H9 (cell line): ENCODE measurements at regions not wholly inside any gene's neighbourhood (a gene's known extent, or its start where the extent isn't known, plus 50 kb on each side); places are given as distances from the start of the nearest gene placed in this dataset.

Experiments used
- DNase-seq: peaks from one replicate; pipeline ENCODE4 v3.0.0-alpha.2; 2017
- H2AFZ ChIP-seq: one replicate; pipeline ENCODE4 v1.6.1; 2013; ENCODE audit warnings: mild to moderate bottlenecking, low read length, control low read depth, moderate library complexity
- H2AK5ac ChIP-seq: 2 replicates; pipeline ENCODE4 v1.6.1; 2013; ENCODE audit warnings: low read length, control low read depth, mixed read lengths; ENCODE audit not compliant: insufficient read length
- H2BK120ac ChIP-seq: one replicate; pipeline ENCODE4 v1.6.1; 2013; ENCODE audit warnings: low read depth, mild to moderate bottlenecking, low read length, control low read depth, inconsistent platforms; ENCODE audit not compliant: poor library complexity, severe bottlenecking
- H2BK12ac ChIP-seq: 2 replicates; pipeline ENCODE4 v1.6.1; 2013; ENCODE audit warnings: low read length, control low read depth, mixed read lengths, low read depth; ENCODE audit not compliant: insufficient read length
- H2BK15ac ChIP-seq: 2 replicates; pipeline ENCODE4 v1.6.1; 2013; ENCODE audit warnings: low read depth, low read length, control low read depth
- H2BK20ac ChIP-seq: one replicate; pipeline ENCODE4 v1.6.1; 2013; ENCODE audit warnings: low read depth, mild to moderate bottlenecking, low read length, control low read depth, inconsistent platforms; ENCODE audit not compliant: poor library complexity, severe bottlenecking
- H2BK5ac ChIP-seq: 2 replicates; pipeline ENCODE4 v1.6.1; 2013; ENCODE audit warnings: low read length, control low read depth, mixed read lengths; ENCODE audit not compliant: insufficient read length
- H3K14ac ChIP-seq: 2 replicates; pipeline ENCODE4 v1.6.1; 2013; ENCODE audit warnings: low read length, control low read depth; ENCODE audit not compliant: insufficient read depth
- H3K18ac ChIP-seq: 2 replicates; pipeline ENCODE4 v1.6.1; 2013; ENCODE audit warnings: low read depth, mild to moderate bottlenecking, mixed read lengths, low read length, control low read depth; ENCODE audit not compliant: insufficient read length
- H3K23ac ChIP-seq: 2 replicates; pipeline ENCODE4 v1.6.1; 2013; ENCODE audit warnings: low read length, control low read depth, mixed read lengths, low read depth; ENCODE audit not compliant: insufficient read length
- H3K23me2 ChIP-seq: 2 replicates; pipeline ENCODE4 v1.6.1; 2013; ENCODE audit warnings: low read depth, mild to moderate bottlenecking, mixed read lengths, low read length, control low read depth; ENCODE audit not compliant: insufficient read length, poor library complexity, severe bottlenecking
- H3K27ac ChIP-seq: 2 replicates; pipeline ENCODE4 v1.5.1; 2013; ENCODE audit warnings: low read length, control low read depth, mixed read lengths, low read depth; ENCODE audit not compliant: insufficient read length
- H3K27me3 ChIP-seq: 2 replicates; pipeline ENCODE4 v1.6.1; 2013; ENCODE audit warnings: low read length, control low read depth, inconsistent platforms; ENCODE audit not compliant: insufficient read depth
- H3K4ac ChIP-seq: 2 replicates; pipeline ENCODE4 v1.6.1; 2013; ENCODE audit warnings: low read depth, mild to moderate bottlenecking, control low read depth, inconsistent platforms, low read length, moderate library complexity
- H3K4me1 ChIP-seq: 2 replicates; pipeline ENCODE4 v1.6.1; 2013; ENCODE audit warnings: low read length, control low read depth, inconsistent platforms; ENCODE audit not compliant: insufficient read depth
- H3K4me2 ChIP-seq: 2 replicates; pipeline ENCODE4 v1.6.1; 2013; ENCODE audit warnings: low read length, control low read depth, mixed read lengths; ENCODE audit not compliant: insufficient read length, insufficient read depth
- H3K56ac ChIP-seq: 2 replicates; pipeline ENCODE4 v1.6.1; 2013; ENCODE audit warnings: low read depth, mild to moderate bottlenecking, mixed read lengths, low read length, control low read depth; ENCODE audit not compliant: insufficient read length
- H3K79me1 ChIP-seq: 2 replicates; pipeline ENCODE4 v1.6.1; 2013; ENCODE audit warnings: low read depth, mild to moderate bottlenecking, moderate library complexity, low read length, control low read depth, inconsistent platforms; ENCODE audit not compliant: insufficient read depth, poor library complexity, severe bottlenecking
- H3K79me2 ChIP-seq: 2 replicates; pipeline ENCODE4 v1.6.1; 2013; ENCODE audit warnings: low read length, control low read depth, inconsistent platforms; ENCODE audit not compliant: insufficient read depth
- H3K9ac ChIP-seq: 2 replicates; pipeline ENCODE4 v1.6.1; 2013; ENCODE audit warnings: low read length, control low read depth, mixed read lengths; ENCODE audit not compliant: insufficient read length; ENCODE audit errors: extremely low read depth
- H3K9me3 ChIP-seq: one replicate; pipeline ENCODE4 v1.6.1; 2013; ENCODE audit warnings: low read depth, low read length, inconsistent platforms; ENCODE audit not compliant: control insufficient read depth
- H3T11ph ChIP-seq: one replicate; pipeline ENCODE4 v1.6.1; 2013; ENCODE audit warnings: mild to moderate bottlenecking, low read length, control low read depth, inconsistent platforms
- H4K20me1 ChIP-seq: one replicate; pipeline ENCODE4 v1.6.1; 2013; ENCODE audit not compliant: control insufficient read depth, insufficient read length, insufficient read depth
- H4K5ac ChIP-seq: 2 replicates; pipeline ENCODE4 v1.6.1; 2013; ENCODE audit warnings: low read depth, mild to moderate bottlenecking, mixed read lengths, low read length, control low read depth; ENCODE audit not compliant: insufficient read length
- H4K8ac ChIP-seq: replicated peaks from 2 replicates; pipeline ENCODE4 v1.6.1; 2013; ENCODE audit warnings: low read length, control low read depth, mixed read lengths, low read depth; ENCODE audit not compliant: insufficient read length
- H4K91ac ChIP-seq: 2 replicates; pipeline ENCODE4 v1.6.1; 2013; ENCODE audit warnings: low read depth, mild to moderate bottlenecking, moderate library complexity, mixed read lengths, low read length, control low read depth; ENCODE audit not compliant: insufficient read length
- H3K27ac Mint-ChIP-seq, 3 experiments: 2 replicates in 2 of 3; 3 replicates in 1 of 3; pipeline ENCODE4 v1.8.0; 2020 to 2021; ENCODE audit warnings: mixed read lengths in 3 of 3, mild to moderate bottlenecking in 1 of 3, moderate library complexity in 1 of 3
- H3K27me3 Mint-ChIP-seq: 2 replicates; pipeline ENCODE4 v1.8.0; 2021; ENCODE audit warnings: low read depth, mild to moderate bottlenecking, moderate library complexity, mixed read lengths
- H3K36me3 Mint-ChIP-seq, 3 experiments: 2 replicates in 2 of 3; 3 replicates in 1 of 3; pipeline ENCODE4 v1.8.0; 2020 to 2021; ENCODE audit warnings: low read depth in 3 of 3, mixed read lengths in 3 of 3; ENCODE audit not compliant: insufficient read depth in 1 of 3
- H3K4me1 Mint-ChIP-seq, 2 experiments: 2 replicates each; pipeline ENCODE4 v1.8.0; 2020; ENCODE audit warnings: mixed read lengths in 2 of 2
- H3K4me3 Mint-ChIP-seq, 2 experiments: 2 replicates in 1 of 2; 3 replicates in 1 of 2; pipeline ENCODE4 v1.8.0; 2020 to 2021; ENCODE audit warnings: mild to moderate bottlenecking in 2 of 2, mixed read lengths in 2 of 2, moderate library complexity in 1 of 2
- H3K9me3 Mint-ChIP-seq, 2 experiments: 2 replicates in 1 of 2; 3 replicates in 1 of 2; pipeline ENCODE4 v1.8.0; 2020; ENCODE audit warnings: mild to moderate bottlenecking in 2 of 2, mixed read lengths in 2 of 2, moderate library complexity in 1 of 2
- WGBS: extraction: QIAGEN DNeasy Blood & Tissue Kit; methylation state at CpG from one replicate; pipeline ENCODE4 v1.1.7; 2013; ENCODE audit warnings: missing lambda C conversion rate, low lambda C conversion rate, mixed read lengths; ENCODE audit not compliant: insufficient read length; ENCODE audit errors: extremely low coverage; 5-methylcytosine and 5-hydroxymethylcytosine counted together
- TF ChIP-seq, protein P1 (sequence below): fragments of 200-600 bp; sonication (generic); conservative IDR thresholded peaks from 3 replicates; pipeline ENCODE4 v1.8.0; 2021; ENCODE audit warnings: antibody characterized with exemption, mild to moderate bottlenecking

DNA sequence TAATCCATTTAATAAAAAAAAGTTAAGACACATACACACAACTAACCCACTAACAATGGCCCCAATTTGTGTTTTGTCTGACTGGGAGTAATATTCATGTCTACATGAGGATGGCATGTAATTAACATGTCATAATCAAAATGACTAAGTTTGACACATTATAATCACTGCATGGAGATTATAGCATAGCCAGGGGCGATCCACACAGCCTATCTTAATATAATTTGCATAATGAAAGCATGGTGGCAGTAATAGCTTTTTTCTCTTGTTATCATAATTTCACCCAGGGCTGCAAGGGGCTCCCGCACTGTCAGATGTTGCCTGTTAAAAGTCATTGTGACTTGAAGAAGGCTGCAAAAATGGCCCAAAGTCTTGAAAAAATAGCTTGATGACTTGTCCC, 243.7 kb downstream of the SMAD2 start:
- H2BK120ac ChIP-seq, result no peak overlapping the region
- no peak overlapping the region for H2BK12ac ChIP-seq
- no peak overlapping the region for H3K4ac ChIP-seq
- H2BK15ac ChIP-seq, result no peak overlapping the region
- no peak overlapping the region for H3K27ac Mint-ChIP-seq
- no peak overlapping the region for H3K4me3 Mint-ChIP-seq
- no peaks in the 10 kb centered on the region for H3K27me3 ChIP-seq
- peaks cover 3 to 7% of the 10 kb centered on the region in 2 experiments for H3K4me1 Mint-ChIP-seq
- H3K79me1 ChIP-seq, result no peaks in the 10 kb centered on the region
- no peaks in the 10 kb centered on the region for H3K9me3 ChIP-seq
- no peak overlapping the region for H3K4me2 ChIP-seq
- no peak overlapping the region for H4K8ac ChIP-seq
- peaks cover 0 to 3% of the 10 kb centered on the region in 2 experiments; a peak in 1 of 5 replicates for H3K9me3 Mint-ChIP-seq
- H2AFZ ChIP-seq, result no peak overlapping the region
- H3K4me1 ChIP-seq, result peaks cover 3% of the 10 kb centered on the region; the same call in 1 of the 2 replicates
- TF ChIP-seq, protein P1, sequence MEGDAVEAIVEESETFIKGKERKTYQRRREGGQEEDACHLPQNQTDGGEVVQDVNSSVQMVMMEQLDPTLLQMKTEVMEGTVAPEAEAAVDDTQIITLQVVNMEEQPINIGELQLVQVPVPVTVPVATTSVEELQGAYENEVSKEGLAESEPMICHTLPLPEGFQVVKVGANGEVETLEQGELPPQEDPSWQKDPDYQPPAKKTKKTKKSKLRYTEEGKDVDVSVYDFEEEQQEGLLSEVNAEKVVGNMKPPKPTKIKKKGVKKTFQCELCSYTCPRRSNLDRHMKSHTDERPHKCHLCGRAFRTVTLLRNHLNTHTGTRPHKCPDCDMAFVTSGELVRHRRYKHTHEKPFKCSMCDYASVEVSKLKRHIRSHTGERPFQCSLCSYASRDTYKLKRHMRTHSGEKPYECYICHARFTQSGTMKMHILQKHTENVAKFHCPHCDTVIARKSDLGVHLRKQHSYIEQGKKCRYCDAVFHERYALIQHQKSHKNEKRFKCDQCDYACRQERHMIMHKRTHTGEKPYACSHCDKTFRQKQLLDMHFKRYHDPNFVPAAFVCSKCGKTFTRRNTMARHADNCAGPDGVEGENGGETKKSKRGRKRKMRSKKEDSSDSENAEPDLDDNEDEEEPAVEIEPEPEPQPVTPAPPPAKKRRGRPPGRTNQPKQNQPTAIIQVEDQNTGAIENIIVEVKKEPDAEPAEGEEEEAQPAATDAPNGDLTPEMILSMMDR, result no peak
- H2BK5ac ChIP-seq, result no peak overlapping the region
- no peaks in the 10 kb centered on the region for H4K20me1 ChIP-seq
- WGBS, result no CpG with 5 or more reads among the region's 2 CpGs
- peaks cover 4% of the 10 kb centered on the region for H3K27me3 Mint-ChIP-seq
- H3K23ac ChIP-seq, result no peak overlapping the region
- no peak overlapping the region for H3T11ph ChIP-seq
- no peak for DNase-seq
- no peaks in the 10 kb centered on the region for H3K23me2 ChIP-seq
- no peak overlapping the region for H2AK5ac ChIP-seq
- H3K79me2 ChIP-seq, result no peaks in the 10 kb centered on the region
- H3K14ac ChIP-seq, result no peak overlapping the region
- no peaks in the 10 kb centered on the region for H3K36me3 Mint-ChIP-seq
- H4K5ac ChIP-seq, result no peak overlapping the region
- no peak overlapping the region for H3K56ac ChIP-seq
- no peak overlapping the region for H4K91ac ChIP-seq
- H3K18ac ChIP-seq, result no peak overlapping the region
- H2BK20ac ChIP-seq, result no peak overlapping the region
- H3K27ac ChIP-seq, result no peak overlapping the region
- H3K9ac ChIP-seq, result no peak overlapping the region
